HL-60 (cell line): ENCODE measurements at regions not wholly inside any gene's neighbourhood (a gene's known extent, or its start where the extent isn't known, plus 50 kb on each side); places are given as distances from the start of the nearest gene placed in this dataset.

Experiments used
- DNase-seq, 2 experiments: peaks; one replicate each; pipeline ENCODE4 v3.0.0-alpha.2; 2010 to 2020; ENCODE audit warnings: low read depth in 1 of 2, low spot score in 1 of 2
- H3K27ac ChIP-seq: fragments of 250-450 bp; sonication (Bioruptor Pico); replicated peaks from 2 replicates; pipeline ENCODE4 v1.5.1; 2020; ENCODE audit warnings: mild to moderate bottlenecking, moderate library complexity
- H3K27me3 ChIP-seq: fragments of 250-450 bp; sonication (Bioruptor Pico); 2 replicates; pipeline ENCODE4 v1.5.1; 2021; ENCODE audit warnings: mild to moderate bottlenecking, moderate library complexity; ENCODE audit not compliant: insufficient read depth, poor library complexity, severe bottlenecking
- H3K4me3 ChIP-seq: replicated peaks from 2 replicates; pipeline ENCODE4 v1.5.1; 2011; ENCODE audit warnings: mild to moderate bottlenecking, control low read depth, low read length; ENCODE audit not compliant: insufficient read depth
- GABPA ChIP-seq: IDR thresholded peaks from 2 replicates; pipeline ENCODE4 v1.6.1; 2012; ENCODE audit warnings: low read depth
- POLR2AphosphoS5 ChIP-seq: IDR thresholded peaks from 2 replicates; pipeline ENCODE4 v1.6.1; 2012; ENCODE audit warnings: low read depth
- SPI1 ChIP-seq: IDR thresholded peaks from 2 replicates; pipeline ENCODE4 v1.6.1; 2012; ENCODE audit warnings: low read depth, mild to moderate bottlenecking, borderline replicate concordance
- TF ChIP-seq, protein P1 (sequence below): IDR thresholded peaks from one replicate; pipeline ENCODE4 v1.5.1; 2011; ENCODE audit warnings: low read length, control low read depth, inconsistent platforms; ENCODE audit not compliant: insufficient read depth
- TF ChIP-seq, protein P2 (sequence below): IDR thresholded peaks from 2 replicates; pipeline ENCODE4 v1.6.1; 2012; ENCODE audit warnings: low read depth; ENCODE audit not compliant: insufficient replicate concordance

DNA sequence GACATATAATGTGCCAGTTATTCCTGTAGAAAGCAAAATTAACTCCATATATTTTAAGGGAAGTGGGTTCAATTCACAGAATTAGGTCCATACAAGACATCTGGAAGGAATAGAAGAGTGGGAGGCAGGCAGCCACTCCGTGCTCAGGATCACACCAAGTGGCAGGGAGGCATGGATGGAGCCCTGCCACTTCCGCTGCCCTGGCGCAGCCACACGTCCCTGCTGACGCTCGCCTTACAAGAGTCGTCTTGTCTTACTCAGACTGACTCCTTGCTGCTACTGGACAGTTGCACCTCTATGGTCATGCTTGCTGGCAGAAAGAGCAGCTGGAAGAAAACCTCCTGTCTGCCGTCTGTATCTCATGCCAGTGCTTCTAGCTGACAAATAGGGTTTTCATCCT is 579.9 kb upstream of the POM121L12 start:
- TF ChIP-seq, protein P1, sequence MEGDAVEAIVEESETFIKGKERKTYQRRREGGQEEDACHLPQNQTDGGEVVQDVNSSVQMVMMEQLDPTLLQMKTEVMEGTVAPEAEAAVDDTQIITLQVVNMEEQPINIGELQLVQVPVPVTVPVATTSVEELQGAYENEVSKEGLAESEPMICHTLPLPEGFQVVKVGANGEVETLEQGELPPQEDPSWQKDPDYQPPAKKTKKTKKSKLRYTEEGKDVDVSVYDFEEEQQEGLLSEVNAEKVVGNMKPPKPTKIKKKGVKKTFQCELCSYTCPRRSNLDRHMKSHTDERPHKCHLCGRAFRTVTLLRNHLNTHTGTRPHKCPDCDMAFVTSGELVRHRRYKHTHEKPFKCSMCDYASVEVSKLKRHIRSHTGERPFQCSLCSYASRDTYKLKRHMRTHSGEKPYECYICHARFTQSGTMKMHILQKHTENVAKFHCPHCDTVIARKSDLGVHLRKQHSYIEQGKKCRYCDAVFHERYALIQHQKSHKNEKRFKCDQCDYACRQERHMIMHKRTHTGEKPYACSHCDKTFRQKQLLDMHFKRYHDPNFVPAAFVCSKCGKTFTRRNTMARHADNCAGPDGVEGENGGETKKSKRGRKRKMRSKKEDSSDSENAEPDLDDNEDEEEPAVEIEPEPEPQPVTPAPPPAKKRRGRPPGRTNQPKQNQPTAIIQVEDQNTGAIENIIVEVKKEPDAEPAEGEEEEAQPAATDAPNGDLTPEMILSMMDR = no peak
- TF ChIP-seq POLR2AphosphoS5 = no peak
- TF ChIP-seq SPI1 = no peak
- no peak for TF ChIP-seq GABPA
- H3K27ac ChIP-seq = no peak overlapping the region
- H3K27me3 ChIP-seq = no peaks in the 10 kb centered on the region
- H3K4me3 ChIP-seq = no peak overlapping the region
- DNase-seq = no peak

DNA sequence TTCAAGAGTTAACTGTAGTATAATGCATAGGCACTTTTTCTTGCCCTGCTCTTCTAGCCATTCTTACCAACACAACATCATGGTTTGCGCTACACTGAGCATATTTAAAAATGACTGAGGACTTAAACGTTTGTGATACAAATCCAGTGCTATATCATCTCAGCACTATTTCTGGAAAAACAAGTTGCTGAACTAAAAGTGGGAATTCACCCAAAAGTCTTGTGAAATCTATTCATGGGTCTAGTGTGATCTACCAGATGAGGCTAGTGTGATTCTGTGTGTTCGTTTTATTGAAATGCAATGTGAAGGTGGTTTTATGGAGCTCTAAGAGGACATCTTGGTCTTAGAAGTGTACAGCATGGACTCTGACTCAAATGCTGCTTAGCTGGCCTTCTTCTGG is 584.6 kb upstream of the POM121L12 start:
- TF ChIP-seq SPI1 = no peak
- no peak for TF ChIP-seq GABPA

DNA sequence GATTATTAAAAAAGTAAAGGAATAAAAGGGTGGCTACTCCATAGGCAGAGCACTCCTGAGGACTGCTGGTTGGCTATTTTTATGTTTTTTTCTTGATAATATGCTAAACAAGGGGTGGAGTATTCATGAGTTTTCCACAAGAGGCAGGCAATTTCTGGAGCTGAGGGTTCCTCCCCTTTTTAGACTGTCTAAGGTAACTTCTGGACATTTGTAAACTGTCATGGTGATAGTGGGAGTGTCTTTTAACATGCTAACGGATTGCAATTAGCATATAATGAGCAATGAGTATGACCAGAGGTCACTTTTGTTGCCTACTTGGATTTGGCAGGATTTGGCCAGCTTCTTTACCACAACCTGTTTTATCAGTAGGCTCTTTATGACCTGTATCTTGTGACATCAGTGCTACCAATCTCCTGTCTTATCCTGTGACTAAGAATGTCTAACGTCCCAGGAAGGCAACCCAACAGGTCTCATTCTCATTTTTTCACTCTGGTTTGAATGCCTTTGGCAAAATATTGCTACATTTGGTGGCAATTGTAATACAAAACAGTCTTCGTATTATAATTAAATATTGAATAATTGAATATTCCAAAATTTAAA is 587.8 kb upstream of the POM121L12 start:
- TF ChIP-seq POLR2AphosphoS5 = no peak
- Histone ChIP-seq H3K27me3 (no peaks in the 10 kb centered on the region), H3K27ac (no peak overlapping the region), H3K4me3 (no peak overlapping the region)
- no peak for DNase-seq

More for the DNA sequence above, 584.6 kb upstream of the POM121L12 start:
- H3K27ac ChIP-seq = no peak overlapping the region
- H3K4me3 ChIP-seq = no peak overlapping the region
- no peaks in the 10 kb centered on the region for H3K27me3 ChIP-seq
- no peak for DNase-seq

DNA sequence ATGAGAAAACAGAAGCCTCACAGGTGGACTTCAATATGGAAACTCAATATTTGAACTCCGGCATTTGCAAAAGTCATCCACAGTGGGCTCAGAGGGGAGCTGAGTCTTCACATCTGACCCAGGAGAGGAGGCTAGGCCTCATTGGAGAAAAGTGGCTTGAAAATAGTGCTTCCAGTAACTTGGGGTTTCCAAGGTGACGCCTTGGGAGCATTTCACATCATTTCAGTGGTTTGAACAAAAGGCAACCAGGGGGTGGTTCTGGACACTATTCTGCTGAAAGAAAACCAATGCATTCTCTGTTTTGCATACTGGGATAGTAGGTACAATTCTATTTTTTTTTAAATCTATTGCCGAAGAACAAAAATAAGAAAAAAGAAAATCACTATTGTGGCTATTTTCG is 599.2 kb upstream of the POM121L12 start:
- TF ChIP-seq, protein P1 = no peak
- TF ChIP-seq POLR2AphosphoS5 (no peak), SPI1 (no peak), GABPA (no peak)
- TF ChIP-seq, protein P2, sequence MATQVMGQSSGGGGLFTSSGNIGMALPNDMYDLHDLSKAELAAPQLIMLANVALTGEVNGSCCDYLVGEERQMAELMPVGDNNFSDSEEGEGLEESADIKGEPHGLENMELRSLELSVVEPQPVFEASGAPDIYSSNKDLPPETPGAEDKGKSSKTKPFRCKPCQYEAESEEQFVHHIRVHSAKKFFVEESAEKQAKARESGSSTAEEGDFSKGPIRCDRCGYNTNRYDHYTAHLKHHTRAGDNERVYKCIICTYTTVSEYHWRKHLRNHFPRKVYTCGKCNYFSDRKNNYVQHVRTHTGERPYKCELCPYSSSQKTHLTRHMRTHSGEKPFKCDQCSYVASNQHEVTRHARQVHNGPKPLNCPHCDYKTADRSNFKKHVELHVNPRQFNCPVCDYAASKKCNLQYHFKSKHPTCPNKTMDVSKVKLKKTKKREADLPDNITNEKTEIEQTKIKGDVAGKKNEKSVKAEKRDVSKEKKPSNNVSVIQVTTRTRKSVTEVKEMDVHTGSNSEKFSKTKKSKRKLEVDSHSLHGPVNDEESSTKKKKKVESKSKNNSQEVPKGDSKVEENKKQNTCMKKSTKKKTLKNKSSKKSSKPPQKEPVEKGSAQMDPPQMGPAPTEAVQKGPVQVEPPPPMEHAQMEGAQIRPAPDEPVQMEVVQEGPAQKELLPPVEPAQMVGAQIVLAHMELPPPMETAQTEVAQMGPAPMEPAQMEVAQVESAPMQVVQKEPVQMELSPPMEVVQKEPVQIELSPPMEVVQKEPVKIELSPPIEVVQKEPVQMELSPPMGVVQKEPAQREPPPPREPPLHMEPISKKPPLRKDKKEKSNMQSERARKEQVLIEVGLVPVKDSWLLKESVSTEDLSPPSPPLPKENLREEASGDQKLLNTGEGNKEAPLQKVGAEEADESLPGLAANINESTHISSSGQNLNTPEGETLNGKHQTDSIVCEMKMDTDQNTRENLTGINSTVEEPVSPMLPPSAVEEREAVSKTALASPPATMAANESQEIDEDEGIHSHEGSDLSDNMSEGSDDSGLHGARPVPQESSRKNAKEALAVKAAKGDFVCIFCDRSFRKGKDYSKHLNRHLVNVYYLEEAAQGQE = no peak

DNA sequence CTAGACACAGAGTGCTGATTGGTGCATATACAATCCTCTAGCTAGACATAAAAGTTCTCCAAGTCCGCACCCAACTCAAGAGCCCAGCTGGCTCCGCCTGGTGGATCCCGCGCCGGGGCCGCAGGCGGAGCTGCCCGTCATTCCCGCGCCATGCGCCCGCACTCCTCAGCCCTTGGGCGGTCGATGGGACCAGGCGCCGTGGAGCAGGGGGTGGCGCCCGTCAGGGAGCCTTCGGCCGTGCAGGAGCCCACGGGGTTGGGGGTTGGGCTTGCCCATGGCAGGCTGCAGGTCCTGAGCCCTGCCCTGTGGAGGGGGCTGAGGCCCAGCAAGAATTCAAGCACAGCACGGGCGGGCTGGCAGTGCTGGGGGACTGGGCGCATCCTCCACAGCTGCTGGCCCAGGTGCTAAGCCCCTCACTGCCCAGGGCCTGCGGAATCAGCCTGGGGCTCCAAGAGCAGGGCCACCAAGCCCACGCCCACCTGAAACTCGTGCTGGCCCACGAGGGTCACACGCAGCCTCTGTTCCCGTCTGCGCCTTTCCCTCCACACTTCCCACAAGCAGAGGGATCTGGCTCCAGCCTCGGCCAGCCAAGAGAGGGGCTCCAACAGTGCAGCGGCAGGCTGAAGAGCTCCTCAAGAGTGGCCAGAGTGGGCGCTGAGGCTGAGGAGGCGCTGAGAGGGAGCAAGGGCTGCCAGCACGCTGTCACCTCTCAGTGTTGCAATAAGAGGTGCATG is 604.2 kb upstream of the POM121L12 start:
- Histone ChIP-seq H3K27me3 (no peaks in the 10 kb centered on the region), H3K4me3 (no peak overlapping the region), H3K27ac (no peak overlapping the region)
- DNase-seq = no peak
- TF ChIP-seq, protein P1 = no peak
- no peak for TF ChIP-seq GABPA

More for the DNA sequence above, 599.2 kb upstream of the POM121L12 start:
- Histone ChIP-seq H3K27ac (no peak overlapping the region), H3K27me3 (no peaks in the 10 kb centered on the region), H3K4me3 (no peak overlapping the region)
- DNase-seq = no peak
